ENCODE measurements at regions not wholly inside any gene's neighbourhood (a gene's known extent, or its start where the extent isn't known, plus 50 kb on each side); places are given as distances from the start of the nearest gene placed in this dataset.

DNA sequence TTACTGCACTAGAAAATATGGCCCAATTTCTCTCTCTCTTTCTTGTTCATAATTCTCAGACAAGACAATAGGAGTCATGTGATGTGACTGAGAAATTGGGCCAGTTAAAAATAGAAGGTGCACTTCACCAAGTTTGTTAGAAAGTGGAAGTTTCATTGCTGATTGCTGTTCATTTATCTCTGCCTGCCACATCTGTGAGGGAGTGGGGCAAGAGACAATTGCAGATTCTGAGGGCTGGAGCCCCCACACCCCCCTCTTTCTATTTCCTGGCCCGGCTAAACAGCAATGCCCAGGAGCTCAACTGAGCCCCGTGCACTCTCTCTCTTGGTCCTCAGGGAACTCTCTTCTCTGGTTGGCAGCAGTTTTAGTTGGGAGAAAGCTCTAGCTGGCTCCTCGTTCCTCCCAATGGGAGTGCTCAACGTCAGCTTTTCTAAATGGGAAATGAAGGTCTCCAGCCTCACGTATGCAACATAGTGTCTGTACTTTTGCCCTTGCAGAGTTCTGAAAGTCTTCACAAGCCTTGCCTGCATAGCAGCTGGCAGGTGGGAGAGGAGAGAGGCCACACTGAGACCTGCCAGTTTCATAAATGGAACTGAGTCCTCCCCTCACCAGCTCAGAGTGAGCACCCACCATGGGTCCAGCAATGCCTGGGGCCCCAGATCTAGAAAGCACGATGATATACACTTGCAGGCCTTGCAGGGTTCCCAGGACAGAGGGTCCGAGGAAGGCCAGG lies 115.7 kb downstream of the MYCN start:
- TF ChIP-seq, protein P1, sequence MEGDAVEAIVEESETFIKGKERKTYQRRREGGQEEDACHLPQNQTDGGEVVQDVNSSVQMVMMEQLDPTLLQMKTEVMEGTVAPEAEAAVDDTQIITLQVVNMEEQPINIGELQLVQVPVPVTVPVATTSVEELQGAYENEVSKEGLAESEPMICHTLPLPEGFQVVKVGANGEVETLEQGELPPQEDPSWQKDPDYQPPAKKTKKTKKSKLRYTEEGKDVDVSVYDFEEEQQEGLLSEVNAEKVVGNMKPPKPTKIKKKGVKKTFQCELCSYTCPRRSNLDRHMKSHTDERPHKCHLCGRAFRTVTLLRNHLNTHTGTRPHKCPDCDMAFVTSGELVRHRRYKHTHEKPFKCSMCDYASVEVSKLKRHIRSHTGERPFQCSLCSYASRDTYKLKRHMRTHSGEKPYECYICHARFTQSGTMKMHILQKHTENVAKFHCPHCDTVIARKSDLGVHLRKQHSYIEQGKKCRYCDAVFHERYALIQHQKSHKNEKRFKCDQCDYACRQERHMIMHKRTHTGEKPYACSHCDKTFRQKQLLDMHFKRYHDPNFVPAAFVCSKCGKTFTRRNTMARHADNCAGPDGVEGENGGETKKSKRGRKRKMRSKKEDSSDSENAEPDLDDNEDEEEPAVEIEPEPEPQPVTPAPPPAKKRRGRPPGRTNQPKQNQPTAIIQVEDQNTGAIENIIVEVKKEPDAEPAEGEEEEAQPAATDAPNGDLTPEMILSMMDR (IDR thresholded peaks at IDR 0.05), result no peak
- no peak for TF ChIP-seq POLR2A (IDR thresholded peaks at IDR 0.05)
